Neural cell (in vitro differentiated cells): ENCODE measurements at regions not wholly inside any gene's neighbourhood (a gene's known extent, or its start where the extent isn't known, plus 50 kb on each side); places are given as distances from the start of the nearest gene placed in this dataset.

Source experiments
- EP300 ChIP-seq: fragments of 450-650 bp; conservative IDR thresholded peaks from 2 replicates; pipeline ENCODE4 v1.6.1; 2014; ENCODE audit warnings: antibody characterized with exemption, mild to moderate bottlenecking, moderate library complexity; ENCODE audit not compliant: poor library complexity, severe bottlenecking
- RAD21 ChIP-seq: fragments of 450-650 bp; conservative IDR thresholded peaks from 2 replicates; pipeline ENCODE4 v1.6.1; 2014; ENCODE audit warnings: antibody characterized with exemption, mild to moderate bottlenecking, moderate library complexity
- SMC3 ChIP-seq: fragments of 450-650 bp; conservative IDR thresholded peaks from 2 replicates; pipeline ENCODE4 v1.6.1; 2014; ENCODE audit warnings: antibody characterized with exemption, mild to moderate bottlenecking, moderate library complexity; ENCODE audit not compliant: poor library complexity
- TF ChIP-seq, protein P1 (sequence below): fragments of 450-650 bp; IDR thresholded peaks from 2 replicates; pipeline ENCODE4 v1.5.1; 2014; ENCODE audit warnings: antibody characterized with exemption, mild to moderate bottlenecking, moderate library complexity; ENCODE audit not compliant: poor library complexity, severe bottlenecking

DNA sequence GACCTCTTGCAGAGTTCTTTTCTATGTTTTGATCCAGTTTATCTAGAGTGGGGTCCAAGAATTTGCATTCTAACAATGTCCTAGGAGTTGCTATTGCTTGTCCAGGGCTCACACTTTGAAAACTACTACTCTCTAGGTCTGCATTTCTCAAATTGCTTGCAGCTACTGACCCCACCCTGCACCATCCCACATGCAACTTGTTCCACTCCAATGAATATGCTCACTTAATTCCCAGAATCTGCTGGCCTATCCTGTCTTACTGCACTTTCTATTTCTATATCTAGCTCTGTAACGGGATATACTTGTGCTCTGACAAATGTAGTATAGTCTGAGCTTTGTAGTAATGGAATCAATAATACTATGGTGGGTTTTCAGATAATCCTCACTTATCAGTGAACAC, 570.3 kb downstream of the IQCM start:
- TF ChIP-seq, protein P1, sequence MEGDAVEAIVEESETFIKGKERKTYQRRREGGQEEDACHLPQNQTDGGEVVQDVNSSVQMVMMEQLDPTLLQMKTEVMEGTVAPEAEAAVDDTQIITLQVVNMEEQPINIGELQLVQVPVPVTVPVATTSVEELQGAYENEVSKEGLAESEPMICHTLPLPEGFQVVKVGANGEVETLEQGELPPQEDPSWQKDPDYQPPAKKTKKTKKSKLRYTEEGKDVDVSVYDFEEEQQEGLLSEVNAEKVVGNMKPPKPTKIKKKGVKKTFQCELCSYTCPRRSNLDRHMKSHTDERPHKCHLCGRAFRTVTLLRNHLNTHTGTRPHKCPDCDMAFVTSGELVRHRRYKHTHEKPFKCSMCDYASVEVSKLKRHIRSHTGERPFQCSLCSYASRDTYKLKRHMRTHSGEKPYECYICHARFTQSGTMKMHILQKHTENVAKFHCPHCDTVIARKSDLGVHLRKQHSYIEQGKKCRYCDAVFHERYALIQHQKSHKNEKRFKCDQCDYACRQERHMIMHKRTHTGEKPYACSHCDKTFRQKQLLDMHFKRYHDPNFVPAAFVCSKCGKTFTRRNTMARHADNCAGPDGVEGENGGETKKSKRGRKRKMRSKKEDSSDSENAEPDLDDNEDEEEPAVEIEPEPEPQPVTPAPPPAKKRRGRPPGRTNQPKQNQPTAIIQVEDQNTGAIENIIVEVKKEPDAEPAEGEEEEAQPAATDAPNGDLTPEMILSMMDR = no peak
- TF ChIP-seq EP300 = no peak
- TF ChIP-seq SMC3 = no peak
- no peak for TF ChIP-seq RAD21
